ENCODE measurements at regions not wholly inside any gene's neighbourhood (a gene's known extent, or its start where the extent isn't known, plus 50 kb on each side); places are given as distances from the start of the nearest gene placed in this dataset.

GRCh38 chr10:44118500-44118899, 266.4 kb downstream of the CXCL12 start:
- no peak for TF ChIP-seq POLR2A (IDR thresholded peaks at IDR 0.05)
- TF ChIP-seq CTCF (IDR thresholded peaks at IDR 0.05) = no peak
- no peak for TF ChIP-seq POLR2AphosphoS5 (IDR thresholded peaks at IDR 0.05)
